ENCODE measurements at regions not wholly inside any gene's neighbourhood (a gene's known extent, or its start where the extent isn't known, plus 50 kb on each side); places are given as distances from the start of the nearest gene placed in this dataset.

DNA sequence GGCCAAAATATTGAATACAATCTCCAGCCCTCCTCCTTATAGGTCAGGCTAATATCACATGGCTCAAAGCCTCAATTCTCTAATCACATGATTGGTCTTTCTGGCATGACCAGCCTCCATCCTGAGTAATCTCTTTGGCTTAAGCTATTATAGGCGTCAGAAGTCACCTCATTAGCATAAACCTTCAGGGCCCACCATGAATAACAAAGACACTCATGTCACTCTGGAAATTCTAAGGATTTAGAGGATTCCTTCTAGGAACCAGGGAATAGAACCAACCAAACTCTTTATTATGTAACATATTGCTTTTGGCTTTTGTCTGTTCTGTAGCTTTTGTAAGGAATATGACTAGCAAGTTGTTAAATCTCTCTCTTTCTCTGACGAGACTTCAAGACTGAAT lies 109.2 kb upstream of the IGFBP7 start:
- Mint-ChIP-seq H3K9me3 (ENCODE audit: unreplicated experiment) (no peaks in the 10 kb centered on the region), H3K27me3 (ENCODE audit: unreplicated experiment) (peaks cover 1% of the 10 kb centered on the region), H3K4me3 (ENCODE audit: unreplicated experiment) (no peak overlapping the region), H3K36me3 (ENCODE audit: unreplicated experiment) (no peaks in the 10 kb centered on the region), H3K27ac (ENCODE audit: unreplicated experiment) (no peak overlapping the region), H3K4me1 (ENCODE audit: low read depth, unreplicated experiment) (no peaks in the 10 kb centered on the region)
- DNase-seq: no peak
- TF ChIP-seq, protein P1, sequence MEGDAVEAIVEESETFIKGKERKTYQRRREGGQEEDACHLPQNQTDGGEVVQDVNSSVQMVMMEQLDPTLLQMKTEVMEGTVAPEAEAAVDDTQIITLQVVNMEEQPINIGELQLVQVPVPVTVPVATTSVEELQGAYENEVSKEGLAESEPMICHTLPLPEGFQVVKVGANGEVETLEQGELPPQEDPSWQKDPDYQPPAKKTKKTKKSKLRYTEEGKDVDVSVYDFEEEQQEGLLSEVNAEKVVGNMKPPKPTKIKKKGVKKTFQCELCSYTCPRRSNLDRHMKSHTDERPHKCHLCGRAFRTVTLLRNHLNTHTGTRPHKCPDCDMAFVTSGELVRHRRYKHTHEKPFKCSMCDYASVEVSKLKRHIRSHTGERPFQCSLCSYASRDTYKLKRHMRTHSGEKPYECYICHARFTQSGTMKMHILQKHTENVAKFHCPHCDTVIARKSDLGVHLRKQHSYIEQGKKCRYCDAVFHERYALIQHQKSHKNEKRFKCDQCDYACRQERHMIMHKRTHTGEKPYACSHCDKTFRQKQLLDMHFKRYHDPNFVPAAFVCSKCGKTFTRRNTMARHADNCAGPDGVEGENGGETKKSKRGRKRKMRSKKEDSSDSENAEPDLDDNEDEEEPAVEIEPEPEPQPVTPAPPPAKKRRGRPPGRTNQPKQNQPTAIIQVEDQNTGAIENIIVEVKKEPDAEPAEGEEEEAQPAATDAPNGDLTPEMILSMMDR (IDR thresholded peaks at IDR 0.05; ENCODE audit: partially characterized antibody, unreplicated experiment): no peak

- Mint-ChIP-seq H3K36me3 (ENCODE audit: unreplicated experiment) (no peaks in the 10 kb centered on the region), H3K4me3 (ENCODE audit: unreplicated experiment) (no peak overlapping the region), H3K27me3 (ENCODE audit: unreplicated experiment) (no peaks in the 10 kb centered on the region), H3K27ac (ENCODE audit: unreplicated experiment) (no peak overlapping the region), H3K9me3 (ENCODE audit: unreplicated experiment) (peaks cover 1% of the 10 kb centered on the region), H3K4me1 (ENCODE audit: low read depth, unreplicated experiment) (no peaks in the 10 kb centered on the region)
- DNase-seq: no peak
- TF ChIP-seq, protein P1 (IDR thresholded peaks at IDR 0.05; ENCODE audit: partially characterized antibody, unreplicated experiment): no peak
Measured at GRCh38 chr4:57214654-57215411, 104.6 kb upstream of the IGFBP7 start.

- Mint-ChIP-seq H3K27me3 (ENCODE audit: unreplicated experiment) (no peaks in the 10 kb centered on the region), H3K9me3 (ENCODE audit: unreplicated experiment) (peaks cover 3% of the 10 kb centered on the region), H3K4me1 (ENCODE audit: low read depth, unreplicated experiment) (no peaks in the 10 kb centered on the region), H3K36me3 (ENCODE audit: unreplicated experiment) (no peaks in the 10 kb centered on the region), H3K27ac (ENCODE audit: unreplicated experiment) (no peak overlapping the region), H3K4me3 (ENCODE audit: unreplicated experiment) (no peak overlapping the region)
- DNase-seq: no peak
- TF ChIP-seq, protein P1 (IDR thresholded peaks at IDR 0.05; ENCODE audit: partially characterized antibody, unreplicated experiment): no peak
Measured at GRCh38 chr4:57211131-57211530, 100.9 kb upstream of the IGFBP7 start.

DNA sequence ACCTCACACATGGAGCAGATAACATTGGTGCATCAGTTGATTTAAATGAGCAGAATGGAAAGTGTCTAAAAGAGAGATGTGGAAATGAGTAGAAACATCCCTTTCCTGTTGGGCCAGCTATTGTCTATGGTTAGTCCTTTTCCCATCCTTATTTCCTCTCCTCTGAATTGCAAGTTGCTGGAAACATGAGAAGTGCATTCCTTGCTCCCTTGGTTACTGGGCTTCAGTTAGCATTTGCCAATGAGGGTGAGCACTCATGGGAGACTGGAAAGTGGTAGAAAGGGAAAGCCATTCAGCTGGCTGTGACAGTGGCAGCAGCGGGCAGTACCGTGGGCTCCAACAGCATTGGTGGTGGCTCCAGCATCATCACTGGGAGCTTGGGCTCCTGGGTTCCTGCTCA lies 96.0 kb upstream of the IGFBP7 start:
- Mint-ChIP-seq H3K36me3 (ENCODE audit: unreplicated experiment) (no peaks in the 10 kb centered on the region), H3K4me3 (ENCODE audit: unreplicated experiment) (no peak overlapping the region), H3K4me1 (ENCODE audit: low read depth, unreplicated experiment) (no peaks in the 10 kb centered on the region), H3K27me3 (ENCODE audit: unreplicated experiment) (peaks cover 3% of the 10 kb centered on the region), H3K27ac (ENCODE audit: unreplicated experiment) (no peak overlapping the region), H3K9me3 (ENCODE audit: unreplicated experiment) (peaks cover 2% of the 10 kb centered on the region)
- TF ChIP-seq, protein P1 (IDR thresholded peaks at IDR 0.05; ENCODE audit: partially characterized antibody, unreplicated experiment): no peak
- DNase-seq: no peak

- peaks cover 2% of the 10 kb centered on the region for H3K9me3 Mint-ChIP-seq (ENCODE audit: unreplicated experiment)
- DNase-seq: no peak
- no peak overlapping the region for H3K27ac Mint-ChIP-seq (ENCODE audit: unreplicated experiment)
- TF ChIP-seq, protein P1 (IDR thresholded peaks at IDR 0.05; ENCODE audit: partially characterized antibody, unreplicated experiment): no peak
- no peaks in the 10 kb centered on the region for H3K4me1 Mint-ChIP-seq (ENCODE audit: low read depth, unreplicated experiment)
- H3K36me3 Mint-ChIP-seq (ENCODE audit: unreplicated experiment): no peaks in the 10 kb centered on the region
- H3K4me3 Mint-ChIP-seq (ENCODE audit: unreplicated experiment): no peak overlapping the region
- H3K27me3 Mint-ChIP-seq (ENCODE audit: unreplicated experiment): peaks cover 3% of the 10 kb centered on the region
Measured at GRCh38 chr4:57205580-57205979, 95.4 kb upstream of the IGFBP7 start.
